ENCODE measurements at regions not wholly inside any gene's neighbourhood (a gene's known extent, or its start where the extent isn't known, plus 50 kb on each side); places are given as distances from the start of the nearest gene placed in this dataset.

- peak in 1 of 2 donors; percentile 13 for DNase-seq
- no peak for TF ChIP-seq POLR2A (IDR thresholded peaks at IDR 0.05)
- TF ChIP-seq CTCF (IDR thresholded peaks at IDR 0.05): no peak
- intact Hi-C loops (cut with DNase I; ENCODE audit: low total_unique reads): no loop called here
- Histone ChIP-seq H3K4me1 (no peaks in the 10 kb centered on the region), H3K36me3 (no peaks in the 10 kb centered on the region), H3K4me3 (no peak overlapping the region), H3K27me3 (no peaks in the 10 kb centered on the region), H3K27ac (no peak overlapping the region), H3K9me3 (no peaks in the 10 kb centered on the region)
Measured at GRCh38 chr16:85415196-85416090, 197.7 kb upstream of the GSE1 start.

DNA sequence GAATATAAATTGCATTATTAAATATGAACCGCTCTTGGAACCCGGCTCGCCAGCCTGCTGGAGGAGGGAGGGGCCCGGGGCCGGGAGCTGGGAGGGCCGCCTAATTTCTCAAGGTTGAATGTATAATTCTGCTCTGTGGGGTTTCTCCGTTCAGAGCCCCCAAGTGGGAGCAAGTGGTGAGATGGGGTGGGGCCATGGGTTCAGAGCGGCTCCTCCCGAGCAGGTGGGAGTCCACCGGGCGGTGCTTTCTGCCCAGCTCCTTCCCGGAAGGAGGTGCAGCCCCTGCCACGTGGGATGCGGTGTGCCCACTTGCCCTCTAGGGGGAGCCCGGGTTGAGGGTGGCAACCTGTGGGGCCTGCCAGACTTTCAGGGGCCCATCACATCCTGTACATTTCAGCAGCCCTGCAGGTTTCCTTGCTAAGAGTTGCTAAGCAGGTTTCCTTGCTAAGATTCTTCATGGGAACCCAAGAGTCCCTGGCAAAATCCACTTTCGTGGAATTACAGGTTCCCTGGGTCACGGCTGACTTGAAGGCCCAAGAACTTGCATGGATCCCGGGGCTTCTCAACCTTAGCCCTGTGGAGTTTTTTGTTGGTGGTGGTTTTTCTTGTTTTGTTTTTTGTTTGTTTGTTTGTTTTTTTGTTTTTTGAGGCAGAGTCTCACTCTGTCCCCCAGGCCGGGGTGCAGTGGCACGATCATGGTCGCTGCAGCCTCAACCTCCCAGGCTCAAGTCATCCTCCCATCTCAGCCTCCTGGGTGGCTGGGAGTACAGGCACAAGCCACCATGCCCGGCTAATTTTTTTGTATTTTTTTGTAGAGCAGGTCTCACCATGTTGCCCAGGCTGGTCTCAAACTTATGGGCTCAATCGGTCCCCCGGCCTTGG lies 196.7 kb upstream of the GSE1 start:
- TF ChIP-seq CTCF (IDR thresholded peaks at IDR 0.05) (peak; percentile 21 to 47 (median 44)), POLR2A (IDR thresholded peaks at IDR 0.05) (no peak)
- Histone ChIP-seq H3K36me3 (no peaks in the 10 kb centered on the region), H3K4me1 (no peaks in the 10 kb centered on the region), H3K27ac (no peak overlapping the region), H3K27me3 (no peaks in the 10 kb centered on the region), H3K4me3 (no peak overlapping the region), H3K9me3 (no peaks in the 10 kb centered on the region)
- peak in 1 of 2 donors; percentile 27 for DNase-seq
- intact Hi-C loops (cut with DNase I; ENCODE audit: low total_unique reads): no loop called here

DNA sequence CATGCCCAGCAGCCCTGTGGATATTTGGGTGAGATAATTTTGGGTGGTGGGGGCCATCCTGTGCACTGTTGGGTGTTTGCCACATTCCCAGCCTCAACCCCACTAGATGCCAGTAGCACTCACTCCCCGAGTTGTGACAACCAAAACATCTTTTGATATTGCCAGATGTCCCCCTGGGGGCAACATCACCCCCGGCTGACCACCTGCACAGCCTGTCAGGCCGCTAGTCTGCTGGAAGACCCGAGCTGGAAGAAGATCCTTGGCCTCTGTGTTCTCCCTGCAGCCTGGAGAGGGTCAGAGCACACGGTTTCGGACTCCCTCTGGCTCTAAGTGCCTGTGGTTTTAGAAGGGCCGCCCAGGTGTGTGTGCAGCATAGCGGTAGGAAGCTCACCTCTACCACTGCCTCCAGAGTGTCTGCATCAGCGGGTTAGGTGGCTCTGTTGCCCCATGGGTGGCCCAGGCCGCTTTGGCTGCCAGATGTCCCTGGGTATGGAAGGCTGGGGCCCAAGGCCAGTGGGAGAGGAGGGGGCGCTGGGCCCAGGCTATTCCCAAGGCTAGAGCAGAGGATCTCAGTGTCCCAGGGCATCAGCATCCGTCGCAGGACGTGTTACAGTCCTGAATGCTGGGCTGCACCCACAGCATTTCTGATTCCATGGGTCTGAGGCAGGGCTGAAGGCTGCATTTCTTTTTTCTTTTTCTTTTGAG lies 195.8 kb upstream of the GSE1 start:
- peaks cover 0 to 4% of the 10 kb centered on the region in 2 donors for H3K4me1 ChIP-seq
- H3K36me3 ChIP-seq: no peaks in the 10 kb centered on the region
- no peak for TF ChIP-seq CTCF (IDR thresholded peaks at IDR 0.05)
- H3K27ac ChIP-seq: no peak overlapping the region
- H3K27me3 ChIP-seq: no peaks in the 10 kb centered on the region
- H3K9me3 ChIP-seq: no peaks in the 10 kb centered on the region
- no peak overlapping the region for H3K4me3 ChIP-seq
- intact Hi-C loops (cut with DNase I; ENCODE audit: low total_unique reads): no loop called here
- DNase-seq: peak in 1 of 2 donors; percentile 12

DNA sequence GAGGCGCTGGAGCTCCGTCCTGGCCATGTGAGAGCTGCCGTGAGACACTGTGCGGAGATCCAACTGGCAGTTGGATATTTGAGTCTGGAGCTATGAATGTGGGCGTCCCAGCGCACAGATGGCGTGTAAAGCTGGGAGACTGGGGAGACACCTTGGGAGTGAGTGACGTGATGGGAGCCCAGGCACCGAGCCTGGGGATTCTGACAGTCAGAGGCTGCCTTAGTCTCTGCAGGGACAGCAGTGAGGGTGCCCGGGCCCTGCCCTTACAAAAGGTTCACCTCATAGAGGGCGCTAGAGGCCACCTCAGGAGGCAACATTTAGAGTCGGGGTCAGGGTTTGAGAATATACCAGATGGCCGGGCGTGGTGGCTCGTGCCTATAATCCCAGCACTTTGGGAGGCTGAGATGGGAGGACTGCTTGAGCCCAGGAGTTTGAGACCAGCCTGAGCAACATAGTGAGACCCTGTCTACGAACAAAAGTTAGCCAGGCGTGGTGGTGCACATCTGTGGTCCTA lies 194.1 kb upstream of the GSE1 start:
- Histone ChIP-seq H3K36me3 (no peaks in the 10 kb centered on the region), H3K27ac (no peak overlapping the region), H3K27me3 (no peaks in the 10 kb centered on the region), H3K9me3 (no peaks in the 10 kb centered on the region), H3K4me3 (no peak overlapping the region), H3K4me1 (peaks cover 0 to 4% of the 10 kb centered on the region in 2 donors)
- TF ChIP-seq CTCF (IDR thresholded peaks at IDR 0.05) (no peak), POLR2A (IDR thresholded peaks at IDR 0.05) (no peak)
- intact Hi-C loops (cut with DNase I; ENCODE audit: low total_unique reads): no loop called here
- no peak for DNase-seq

All from uterus (tissue), 3 donors.